MG63 (cell line): ENCODE measurements at regions not wholly inside any gene's neighbourhood (a gene's known extent, or its start where the extent isn't known, plus 50 kb on each side); places are given as distances from the start of the nearest gene placed in this dataset.

ENCODE experiments used
- DNase-seq: peaks from one replicate; pipeline ENCODE4 v3.0.0-alpha.2; 2020
- H3K27me3 ChIP-seq: fragments of 250-450 bp; sonication (Bioruptor Pico); 2 replicates; pipeline ENCODE4 v1.5.1; 2020; ENCODE audit warnings: mild to moderate bottlenecking, moderate library complexity
- H3K36me3 ChIP-seq: fragments of 250-450 bp; sonication (Bioruptor Pico); 2 replicates; pipeline ENCODE4 v1.5.1; 2020; ENCODE audit warnings: mild to moderate bottlenecking, moderate library complexity
- H3K4me3 ChIP-seq: fragments of 250-450 bp; sonication (Bioruptor Pico); 2 replicates; pipeline ENCODE4 v1.5.1; 2020; ENCODE audit warnings: mild to moderate bottlenecking, moderate library complexity
- H3K9me3 ChIP-seq: fragments of 250-450 bp; sonication (Bioruptor Pico); 2 replicates; pipeline ENCODE4 v1.5.1; 2020; ENCODE audit warnings: mild to moderate bottlenecking, moderate library complexity

DNA sequence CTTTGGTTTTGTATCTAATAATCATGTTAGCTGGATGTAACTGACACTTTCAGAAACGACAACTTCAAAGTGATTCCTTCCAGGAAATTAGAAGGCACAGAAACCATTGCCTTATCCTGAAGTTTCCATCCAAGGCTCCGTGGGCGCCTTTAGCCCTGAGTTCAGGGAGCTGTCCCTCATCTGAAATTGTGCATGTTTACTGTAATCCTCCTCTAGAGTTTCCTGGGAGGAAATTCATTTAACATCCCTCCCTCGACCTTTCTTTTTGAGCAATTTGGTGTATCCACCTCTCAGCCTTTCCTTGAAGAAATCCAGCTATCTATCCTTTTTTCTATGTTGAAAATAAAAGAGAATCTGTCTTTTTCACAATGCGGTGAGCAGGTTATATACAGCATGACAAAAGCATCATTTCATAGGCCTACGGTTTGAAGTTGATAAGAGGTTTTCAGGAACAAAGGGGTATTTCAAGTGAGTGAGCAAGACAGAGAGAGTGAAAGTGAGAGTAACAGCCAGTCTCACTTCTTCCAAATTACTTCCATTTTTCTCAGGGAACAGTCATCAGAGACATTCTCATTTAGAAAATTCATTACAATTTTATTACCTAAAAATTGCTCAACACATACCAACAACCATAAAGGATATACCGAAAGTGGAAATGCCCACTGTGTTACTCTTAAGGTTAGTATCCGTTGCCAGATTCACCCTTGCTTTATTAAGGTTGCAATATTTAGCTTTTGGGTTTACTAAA lies 167.3 kb downstream of the MREG start:
- no peak overlapping the region for H3K4me3 ChIP-seq
- no peaks in the 10 kb centered on the region for H3K36me3 ChIP-seq
- no peak for DNase-seq
- H3K9me3 ChIP-seq = no peaks in the 10 kb centered on the region
- H3K27me3 ChIP-seq = no peaks in the 10 kb centered on the region

GRCh38 chr2:215843579-215843978 lies 169.8 kb downstream of the MREG start:
- H3K9me3 ChIP-seq = no peaks in the 10 kb centered on the region

DNA sequence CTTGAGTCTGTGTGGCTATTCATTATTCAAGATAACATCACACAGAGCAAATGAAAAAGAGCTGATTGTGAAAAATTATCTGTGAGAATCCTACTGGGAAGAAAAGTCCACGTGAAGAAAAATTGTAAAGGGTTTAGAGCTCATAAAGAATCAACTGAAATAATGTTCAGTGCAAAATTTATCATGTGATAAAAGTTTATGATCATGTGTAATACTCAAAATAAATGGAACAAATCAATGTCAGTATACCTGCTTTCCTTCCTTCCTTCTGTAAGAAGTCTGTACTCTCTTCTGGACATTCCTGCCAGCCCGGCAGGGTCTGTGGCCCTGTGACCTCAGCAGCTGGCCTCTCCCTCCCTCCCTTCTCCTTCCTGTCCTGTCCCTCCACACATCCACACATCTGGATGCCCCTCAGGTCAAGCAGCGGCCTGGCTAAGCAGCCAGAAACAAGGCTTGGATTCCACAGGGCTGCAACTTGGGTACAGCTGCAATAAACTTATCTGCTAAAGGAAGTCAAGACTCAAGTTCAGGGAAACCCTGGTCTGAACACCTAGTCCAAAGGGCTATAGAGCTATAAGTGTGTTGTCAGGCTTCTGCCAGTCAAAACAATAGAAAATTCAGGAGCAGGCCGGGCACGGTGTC lies 172.1 kb downstream of the MREG start:
- H3K36me3 ChIP-seq = no peaks in the 10 kb centered on the region
- no peaks in the 10 kb centered on the region for H3K27me3 ChIP-seq
- DNase-seq = no peak
- H3K9me3 ChIP-seq = no peaks in the 10 kb centered on the region
- no peak overlapping the region for H3K4me3 ChIP-seq

More at GRCh38 chr2:215843579-215843978, 169.8 kb downstream of the MREG start:
- DNase-seq = peak; percentile 68
- no peaks in the 10 kb centered on the region for H3K36me3 ChIP-seq
- H3K4me3 ChIP-seq = no peak overlapping the region
- no peaks in the 10 kb centered on the region for H3K27me3 ChIP-seq

- no peak for DNase-seq
- Histone ChIP-seq H3K4me3 (no peak overlapping the region), H3K9me3 (no peaks in the 10 kb centered on the region), H3K27me3 (no peaks in the 10 kb centered on the region), H3K36me3 (no peaks in the 10 kb centered on the region)
These were observed 173.5 kb downstream of the MREG start for GRCh38 chr2:215839816-215840215.

DNA sequence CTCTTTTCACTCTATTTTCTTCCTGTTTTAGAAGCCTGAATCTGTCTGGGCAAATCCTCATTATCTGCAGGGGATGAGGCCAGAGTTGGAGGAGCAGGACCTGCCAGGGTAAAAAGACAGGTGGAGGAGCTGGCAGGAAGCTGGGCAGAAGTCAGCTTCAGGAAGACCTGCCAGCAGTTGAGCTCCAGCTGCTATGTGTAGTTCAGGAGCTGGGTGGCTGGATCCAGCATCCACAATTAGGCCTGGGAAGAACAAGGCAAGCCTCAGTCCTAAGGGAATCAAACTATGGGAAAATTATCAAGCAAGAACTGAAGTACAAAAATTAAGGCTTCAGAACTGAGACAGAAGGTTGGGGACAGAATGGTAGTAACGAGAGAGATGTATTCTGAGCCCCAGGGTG lies 174.0 kb downstream of the MREG start:
- no peak for DNase-seq
- no peaks in the 10 kb centered on the region for H3K36me3 ChIP-seq
- no peak overlapping the region for H3K4me3 ChIP-seq
- H3K9me3 ChIP-seq = no peaks in the 10 kb centered on the region
- H3K27me3 ChIP-seq = no peaks in the 10 kb centered on the region

DNA sequence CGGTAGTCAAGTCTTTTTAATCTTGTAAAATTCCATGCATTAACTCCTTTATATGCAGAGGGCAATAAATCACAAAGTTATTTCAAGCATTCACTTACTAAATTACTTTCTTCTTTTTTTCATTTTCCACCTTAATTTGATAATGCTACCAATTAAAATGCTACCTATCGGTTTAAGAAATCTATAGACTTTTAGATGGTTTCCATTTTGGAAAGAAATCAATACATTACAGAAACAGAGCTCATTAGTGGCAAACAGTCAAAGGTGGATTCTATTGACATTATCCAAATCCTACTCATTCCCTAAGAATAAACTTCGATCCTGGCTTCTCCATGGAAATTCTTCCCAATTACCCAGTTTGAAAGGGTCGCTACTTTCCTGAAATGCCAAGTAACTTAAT lies 176.5 kb downstream of the MREG start:
- no peak overlapping the region for H3K4me3 ChIP-seq
- no peak for DNase-seq
- H3K36me3 ChIP-seq = no peaks in the 10 kb centered on the region
- no peaks in the 10 kb centered on the region for H3K27me3 ChIP-seq
- no peaks in the 10 kb centered on the region for H3K9me3 ChIP-seq

GRCh38 chr2:215835657-215836056 lies 177.7 kb downstream of the MREG start:
- DNase-seq = no peak
- no peaks in the 10 kb centered on the region for H3K9me3 ChIP-seq
- H3K36me3 ChIP-seq = no peaks in the 10 kb centered on the region
- no peaks in the 10 kb centered on the region for H3K27me3 ChIP-seq
- no peak overlapping the region for H3K4me3 ChIP-seq

GRCh38 chr2:215835231-215835630 lies 178.1 kb downstream of the MREG start:
- H3K27me3 ChIP-seq = no peaks in the 10 kb centered on the region
- H3K9me3 ChIP-seq = no peaks in the 10 kb centered on the region
- DNase-seq = no peak
- H3K4me3 ChIP-seq = no peak overlapping the region
- H3K36me3 ChIP-seq = no peaks in the 10 kb centered on the region

DNA sequence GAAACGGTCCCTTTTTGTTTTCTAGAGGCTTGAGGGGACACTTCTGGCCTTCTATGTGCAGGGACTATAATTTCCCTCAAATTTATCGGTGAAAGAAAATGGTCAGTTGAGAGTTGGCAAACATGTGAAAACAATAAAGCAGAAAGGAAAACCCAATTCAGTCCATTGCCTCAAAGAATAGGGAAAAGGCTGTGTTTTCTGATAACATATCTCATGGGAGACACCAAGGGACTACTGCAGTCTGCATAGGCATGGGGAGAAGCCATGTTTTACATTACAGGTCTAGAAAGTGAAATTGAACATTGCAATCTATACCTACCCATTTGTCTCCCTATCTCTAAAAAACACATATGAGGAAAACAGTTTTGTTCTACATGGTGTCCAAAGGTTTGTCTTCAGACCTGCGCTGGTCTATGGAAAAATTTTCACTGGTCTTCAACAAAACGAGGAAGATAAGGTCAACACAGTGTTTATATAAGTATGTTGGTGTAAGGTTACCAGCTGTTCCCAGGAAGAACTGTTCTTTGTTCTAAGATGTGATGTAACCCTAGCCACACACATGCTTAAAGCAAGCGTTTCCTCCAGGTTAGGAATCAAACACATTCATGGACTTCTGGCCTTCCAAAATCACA lies 179.7 kb downstream of the MREG start:
- Histone ChIP-seq H3K36me3 (no peaks in the 10 kb centered on the region), H3K27me3 (no peaks in the 10 kb centered on the region), H3K4me3 (no peak overlapping the region), H3K9me3 (no peaks in the 10 kb centered on the region)
- DNase-seq = no peak

DNA sequence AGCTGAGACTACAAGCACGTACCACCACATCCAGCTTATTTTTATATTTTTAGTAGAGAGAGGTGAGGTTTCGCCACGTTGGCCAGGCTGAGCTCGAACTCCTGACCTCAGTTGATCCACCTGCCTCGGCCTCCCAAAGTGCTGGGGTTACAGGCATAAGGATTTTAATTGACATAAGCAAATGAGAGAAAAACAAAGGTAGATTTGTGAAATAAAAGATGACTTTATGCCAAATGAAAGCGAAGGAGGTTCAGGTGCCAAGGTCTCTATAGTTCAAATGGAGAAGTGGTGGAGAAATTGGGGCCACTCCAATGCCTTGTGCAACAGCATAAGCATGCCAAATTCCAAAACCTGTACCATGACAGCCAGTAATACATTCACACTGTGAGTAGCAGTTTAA lies 180.6 kb downstream of the MREG start:
- H3K27me3 ChIP-seq = no peaks in the 10 kb centered on the region
- DNase-seq = no peak
- no peaks in the 10 kb centered on the region for H3K9me3 ChIP-seq
- no peak overlapping the region for H3K4me3 ChIP-seq
- no peaks in the 10 kb centered on the region for H3K36me3 ChIP-seq

GRCh38 chr2:215831296-215831913 lies 181.9 kb downstream of the MREG start:
- DNase-seq = no peak
- H3K4me3 ChIP-seq = no peak overlapping the region
- no peaks in the 10 kb centered on the region for H3K27me3 ChIP-seq
- H3K36me3 ChIP-seq = no peaks in the 10 kb centered on the region
- H3K9me3 ChIP-seq = no peaks in the 10 kb centered on the region

- no peaks in the 10 kb centered on the region for H3K9me3 ChIP-seq
- H3K4me3 ChIP-seq = no peak overlapping the region
- no peaks in the 10 kb centered on the region for H3K27me3 ChIP-seq
- no peaks in the 10 kb centered on the region for H3K36me3 ChIP-seq
- DNase-seq = peak; percentile 39
These were observed 183.0 kb downstream of the MREG start for GRCh38 chr2:215830304-215830703.

DNA sequence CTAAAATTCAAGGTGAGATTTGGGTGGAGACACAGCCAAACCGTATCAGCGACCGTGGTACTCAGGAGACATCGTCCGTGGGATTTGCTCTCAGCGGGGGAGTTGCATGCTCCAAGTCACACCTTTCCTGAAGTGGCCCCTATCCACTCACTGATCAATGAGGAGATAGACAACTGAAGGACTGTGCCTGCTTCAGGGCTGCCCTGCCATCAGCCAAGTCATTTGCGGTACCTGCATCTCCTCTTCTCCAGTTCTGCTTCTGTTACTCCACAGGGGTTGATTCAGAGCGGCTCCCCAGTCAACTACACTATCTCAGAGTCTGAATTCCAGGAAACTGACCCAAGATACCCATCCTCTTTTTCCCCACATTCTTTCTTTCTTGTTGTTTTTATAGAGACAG lies 184.1 kb downstream of the MREG start:
- no peaks in the 10 kb centered on the region for H3K36me3 ChIP-seq
- H3K4me3 ChIP-seq = no peak overlapping the region
- H3K27me3 ChIP-seq = no peaks in the 10 kb centered on the region
- H3K9me3 ChIP-seq = no peaks in the 10 kb centered on the region; the same call in 1 of the 2 replicates
- DNase-seq = no peak

DNA sequence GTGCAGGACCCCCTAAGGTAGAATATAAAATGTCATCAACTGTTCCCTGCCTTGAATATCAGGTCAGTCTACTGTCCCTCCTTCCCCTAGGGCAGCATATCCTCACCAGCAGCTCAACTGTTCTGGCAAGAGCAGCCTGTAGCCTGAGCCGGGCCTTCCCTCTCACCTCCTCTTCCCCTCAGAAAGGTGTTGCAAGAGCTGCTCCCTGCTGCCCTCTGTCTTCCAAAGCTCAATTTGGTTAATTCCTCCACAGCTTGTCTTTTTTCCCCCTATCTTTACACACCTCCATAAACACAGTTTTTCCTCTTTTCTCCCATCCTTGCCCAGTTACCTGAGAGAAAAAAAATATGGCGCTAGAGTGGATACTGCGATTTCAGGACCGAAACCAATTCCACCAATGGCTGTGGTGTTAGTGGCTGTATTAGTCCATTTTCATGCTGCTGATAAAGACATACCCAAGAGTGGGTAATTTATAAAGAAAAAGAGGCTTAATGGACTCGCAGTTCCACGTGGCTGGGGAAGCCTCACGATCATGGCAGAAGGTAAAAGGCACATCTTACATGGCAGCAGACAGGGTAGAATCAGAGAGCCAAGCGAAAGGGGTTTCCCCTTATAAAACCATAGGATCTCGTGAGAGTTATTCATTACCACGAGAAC lies 184.7 kb downstream of the MREG start:
- Histone ChIP-seq H3K27me3 (no peaks in the 10 kb centered on the region), H3K4me3 (no peak overlapping the region), H3K36me3 (no peaks in the 10 kb centered on the region), H3K9me3 (no peaks in the 10 kb centered on the region; the same call in 1 of the 2 replicates)
- peak; percentile 61 for DNase-seq

DNA sequence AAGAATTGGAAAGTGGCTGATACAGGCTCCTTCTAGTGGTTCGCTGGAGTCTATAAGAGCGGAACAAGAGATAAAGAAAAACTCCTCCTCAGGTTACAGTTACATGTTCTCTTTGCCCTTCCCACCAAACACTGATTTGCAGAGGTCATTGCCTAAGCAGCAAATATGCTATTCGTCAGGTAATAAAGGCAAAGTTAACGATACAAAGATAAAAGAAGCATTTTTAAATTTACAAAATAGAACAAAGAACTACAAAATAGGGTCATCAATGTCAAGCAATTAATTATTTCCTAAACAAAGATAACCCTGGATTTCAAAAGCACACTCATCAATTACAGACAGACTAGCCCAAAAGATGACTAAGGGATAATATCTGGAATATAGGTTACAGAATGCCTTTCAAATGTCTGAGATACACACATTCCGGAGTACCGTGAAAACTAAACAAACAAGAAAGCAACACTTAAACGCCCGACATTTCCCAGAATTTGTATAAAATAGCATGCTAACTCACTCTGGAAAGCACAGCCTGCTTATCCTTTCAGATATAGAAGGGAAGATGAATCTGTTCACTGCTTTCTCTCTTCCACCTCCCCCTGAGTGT lies 186.4 kb downstream of the MREG start:
- Histone ChIP-seq H3K4me3 (no peak overlapping the region), H3K9me3 (peaks cover 2% of the 10 kb centered on the region; the same call in 1 of the 2 replicates), H3K36me3 (no peaks in the 10 kb centered on the region), H3K27me3 (no peaks in the 10 kb centered on the region)
- DNase-seq = no peak

- no peak for DNase-seq
- Histone ChIP-seq H3K9me3 (peaks cover 3% of the 10 kb centered on the region; the same call in 1 of the 2 replicates), H3K27me3 (no peaks in the 10 kb centered on the region), H3K4me3 (no peak overlapping the region), H3K36me3 (no peaks in the 10 kb centered on the region)
These were observed 187.0 kb downstream of the MREG start for GRCh38 chr2:215826376-215826775.
